GM12874 (cell line): ENCODE measurements at regions not wholly inside any gene's neighbourhood (a gene's known extent, or its start where the extent isn't known, plus 50 kb on each side); places are given as distances from the start of the nearest gene placed in this dataset.

Experiments used
- TF ChIP-seq, protein P1 (sequence below): IDR thresholded peaks from 2 replicates; pipeline ENCODE4 v1.5.1; 2011; ENCODE audit warnings: low read depth, mild to moderate bottlenecking, control low read depth, low read length, moderate library complexity; ENCODE audit not compliant: insufficient read depth

DNA sequence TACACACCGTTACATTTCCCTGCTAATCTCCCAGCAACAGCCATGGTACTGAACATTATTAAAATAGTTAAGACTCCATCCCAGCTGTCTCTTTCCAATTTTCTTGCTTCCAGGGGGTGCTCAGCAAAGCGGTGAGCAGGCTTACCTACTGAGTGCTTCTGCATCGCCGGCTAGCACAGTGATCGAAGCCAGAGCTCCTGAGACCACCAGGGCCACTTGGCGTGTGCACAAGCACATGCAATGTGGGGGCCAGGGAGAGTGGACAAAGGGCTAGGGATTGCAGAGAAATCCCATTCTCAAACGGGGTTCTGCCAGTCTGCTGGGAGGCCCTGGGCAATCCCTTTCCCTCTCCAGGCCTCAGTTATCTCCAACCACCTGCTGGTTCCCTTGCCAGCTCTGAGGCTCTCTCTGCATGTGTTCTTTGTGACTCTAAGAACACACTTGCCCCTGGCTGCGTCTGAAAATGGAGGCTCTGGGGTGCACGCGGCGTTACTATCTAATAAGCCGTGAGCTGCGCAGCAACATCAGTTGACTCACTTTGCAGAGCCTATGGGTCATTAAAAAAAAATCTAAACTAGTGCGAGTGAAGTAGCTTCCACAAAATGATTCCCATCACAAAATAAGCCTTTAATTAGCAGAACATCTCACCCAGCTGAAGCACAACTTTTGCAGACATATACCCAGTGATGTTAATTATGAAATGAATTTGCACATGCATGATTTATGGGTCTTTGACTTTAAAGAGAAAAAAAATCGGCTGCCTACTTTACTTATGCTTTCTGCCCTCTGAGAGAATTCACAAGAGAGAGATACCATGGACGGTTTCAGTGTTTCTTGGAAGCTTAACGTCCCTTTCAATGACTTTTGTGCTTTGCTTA is 271.5 kb downstream of the TLE3 start:
- TF ChIP-seq, protein P1, sequence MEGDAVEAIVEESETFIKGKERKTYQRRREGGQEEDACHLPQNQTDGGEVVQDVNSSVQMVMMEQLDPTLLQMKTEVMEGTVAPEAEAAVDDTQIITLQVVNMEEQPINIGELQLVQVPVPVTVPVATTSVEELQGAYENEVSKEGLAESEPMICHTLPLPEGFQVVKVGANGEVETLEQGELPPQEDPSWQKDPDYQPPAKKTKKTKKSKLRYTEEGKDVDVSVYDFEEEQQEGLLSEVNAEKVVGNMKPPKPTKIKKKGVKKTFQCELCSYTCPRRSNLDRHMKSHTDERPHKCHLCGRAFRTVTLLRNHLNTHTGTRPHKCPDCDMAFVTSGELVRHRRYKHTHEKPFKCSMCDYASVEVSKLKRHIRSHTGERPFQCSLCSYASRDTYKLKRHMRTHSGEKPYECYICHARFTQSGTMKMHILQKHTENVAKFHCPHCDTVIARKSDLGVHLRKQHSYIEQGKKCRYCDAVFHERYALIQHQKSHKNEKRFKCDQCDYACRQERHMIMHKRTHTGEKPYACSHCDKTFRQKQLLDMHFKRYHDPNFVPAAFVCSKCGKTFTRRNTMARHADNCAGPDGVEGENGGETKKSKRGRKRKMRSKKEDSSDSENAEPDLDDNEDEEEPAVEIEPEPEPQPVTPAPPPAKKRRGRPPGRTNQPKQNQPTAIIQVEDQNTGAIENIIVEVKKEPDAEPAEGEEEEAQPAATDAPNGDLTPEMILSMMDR: no peak

GRCh38 chr15:69826819-69827175 is 270.9 kb downstream of the TLE3 start:
- TF ChIP-seq, protein P1: no peak

DNA sequence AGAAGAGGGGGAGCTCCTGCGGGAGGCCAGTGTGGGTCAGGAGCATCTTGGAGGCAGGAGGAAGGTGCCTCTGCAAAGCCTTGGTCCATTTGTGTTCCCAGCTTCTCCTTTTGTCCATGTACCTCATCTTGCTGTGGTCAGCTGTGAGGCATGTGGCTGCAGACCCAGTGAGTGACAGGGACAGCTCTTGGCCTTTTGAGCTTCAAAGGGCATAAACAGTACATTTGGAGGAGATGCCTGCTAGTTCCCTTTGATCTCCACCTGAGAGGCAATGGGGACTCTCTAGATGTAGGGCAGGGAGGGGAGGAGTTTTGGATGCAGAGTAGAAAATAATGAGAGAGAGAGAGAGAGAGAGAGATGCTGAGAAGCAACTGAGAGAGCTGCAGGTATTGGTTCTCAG is 270.0 kb downstream of the TLE3 start:
- TF ChIP-seq, protein P1: no peak

DNA sequence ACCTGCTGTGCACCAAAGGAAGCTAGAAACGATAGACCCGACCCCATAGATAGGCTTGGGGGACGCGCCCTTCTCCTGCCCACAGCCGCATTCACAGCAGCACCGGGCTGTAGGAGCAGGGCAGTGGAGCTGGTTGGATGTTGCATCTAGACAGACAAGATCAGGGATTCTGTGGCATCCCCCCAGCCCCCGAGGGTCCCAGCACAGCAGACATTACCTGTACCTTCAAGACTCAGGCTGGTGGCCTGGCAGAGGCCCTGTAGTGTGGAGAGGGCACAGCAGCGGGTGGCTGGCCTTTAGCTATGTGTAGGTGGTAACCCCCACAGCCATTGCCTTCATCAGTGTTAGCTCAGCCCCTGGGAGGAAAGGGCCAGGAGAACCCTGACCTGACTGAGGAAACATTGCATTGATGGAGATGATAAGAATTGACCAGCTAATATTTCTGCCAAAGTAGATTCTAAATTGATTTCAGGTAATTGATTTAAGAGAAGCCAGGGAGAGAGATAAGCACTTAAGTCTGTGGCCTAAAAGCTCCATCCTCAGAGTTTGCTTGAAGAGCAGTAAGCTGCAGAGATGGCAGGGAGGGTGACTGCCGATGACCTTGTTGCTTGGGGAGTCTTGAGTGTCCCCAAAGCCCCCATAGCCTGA is 269.4 kb downstream of the TLE3 start:
- TF ChIP-seq, protein P1: no peak

DNA sequence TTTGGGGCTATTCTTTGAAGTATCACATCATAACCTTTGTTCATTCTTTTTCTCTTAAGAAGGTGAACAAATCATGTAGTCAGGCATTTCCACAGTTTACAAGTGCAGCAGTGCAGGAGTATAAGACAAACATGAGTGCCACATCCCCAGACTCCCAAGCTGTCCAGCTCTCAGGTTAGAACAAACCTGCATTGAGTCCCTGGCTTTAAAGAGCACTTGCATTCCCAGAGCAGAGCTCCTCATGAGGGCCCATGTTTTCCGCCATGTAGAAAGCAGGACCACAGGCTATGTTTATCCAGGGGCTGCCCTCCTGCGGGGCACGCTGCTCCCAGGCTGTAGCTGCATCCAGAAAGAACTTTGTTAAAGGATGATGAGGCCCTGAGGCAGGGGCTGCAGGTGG is 267.7 kb downstream of the TLE3 start:
- TF ChIP-seq, protein P1: no peak

DNA sequence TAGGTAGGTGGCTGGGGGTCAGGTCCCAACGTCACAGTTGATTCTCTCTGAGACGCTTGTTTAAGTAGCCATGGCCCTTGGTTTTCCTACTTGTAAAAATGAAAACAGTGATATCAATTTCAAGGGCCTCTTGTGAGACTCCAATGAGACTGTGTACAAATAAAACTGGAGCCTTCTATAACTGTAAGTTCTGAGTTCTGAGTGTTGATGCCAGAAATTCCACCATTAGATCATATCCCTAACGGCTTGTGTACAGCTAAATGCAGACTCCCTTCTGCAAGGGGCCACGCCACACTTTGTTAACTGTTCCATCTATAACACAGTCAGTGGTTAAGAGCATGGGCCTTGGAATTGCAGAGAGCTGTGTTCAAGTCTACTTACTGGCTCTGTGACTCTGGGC is 267.3 kb downstream of the TLE3 start:
- TF ChIP-seq, protein P1: no peak

DNA sequence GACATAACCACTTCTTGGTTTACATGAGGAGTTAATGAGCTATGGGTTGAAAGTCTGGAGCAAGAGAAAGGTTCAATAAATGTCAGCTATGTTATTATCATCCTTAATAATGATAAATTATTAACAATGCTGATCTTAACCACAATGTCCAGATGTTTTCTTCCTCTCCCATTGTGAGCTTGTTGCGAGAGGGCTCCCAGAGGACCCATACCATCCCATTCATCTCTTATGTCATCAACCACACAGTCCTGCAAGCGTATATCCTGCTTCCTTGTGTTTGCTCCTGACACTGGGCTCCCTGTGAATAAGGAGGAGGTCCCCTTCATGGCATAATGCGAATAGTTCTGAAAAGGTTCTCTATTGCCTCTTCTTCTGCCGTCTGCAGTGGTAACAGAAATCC is 266.8 kb downstream of the TLE3 start:
- TF ChIP-seq, protein P1: no peak
